ENCODE measurements at regions not wholly inside any gene's neighbourhood (a gene's known extent, or its start where the extent isn't known, plus 50 kb on each side); places are given as distances from the start of the nearest gene placed in this dataset.

DNA sequence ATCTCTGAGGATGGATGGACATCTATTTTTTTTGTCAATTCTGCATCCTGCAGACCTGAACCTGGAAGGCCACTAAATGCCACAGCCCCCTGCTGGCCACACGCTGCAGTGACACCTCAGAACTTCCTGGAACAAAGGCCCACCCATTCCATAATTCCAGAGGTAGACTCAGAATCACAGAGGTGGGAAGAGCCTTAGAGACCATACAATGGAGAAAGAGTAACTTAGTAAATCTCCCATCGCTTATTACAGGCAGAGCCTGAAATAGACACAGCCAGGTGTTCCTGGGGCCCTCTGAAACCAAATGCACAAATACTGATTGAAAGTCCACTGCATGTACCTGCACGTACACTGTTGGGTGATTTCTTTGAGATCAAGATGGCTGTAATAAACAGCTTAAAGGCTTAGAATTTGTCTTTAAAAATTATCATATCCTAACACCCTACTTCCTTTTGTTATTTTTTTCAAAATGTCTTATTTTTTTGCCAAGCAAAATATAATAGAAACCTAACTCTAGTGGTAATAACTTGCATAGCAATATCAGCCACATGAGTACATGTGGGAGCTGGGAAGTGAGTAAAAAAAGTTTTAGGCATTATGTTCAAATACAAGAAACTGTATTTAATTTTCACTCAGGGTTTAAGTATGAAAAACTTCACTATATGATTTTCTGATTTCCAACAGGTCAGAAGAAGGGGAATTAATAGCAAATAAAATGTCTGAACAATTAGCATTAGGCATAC lies 62.7 kb downstream of the EOMES start:
- Histone ChIP-seq H3K4me1 (replicated peaks in 1 of 4; ENCODE audit: control insufficient read depth in 3 of 4, insufficient read depth in 4 of 4, low read length in 3 of 4) (peaks cover 0 to 4% (median 3%) of the 10 kb centered on the region in 4 experiments; a peak in 3 of 7 replicates), H2BK15ac (ENCODE audit: low read length) (0 out of 2 replicates have a peak overlapping the region, but pooled peaks have one; percentile 32), H3K4me2 (ENCODE audit: insufficient read depth in 1 of 2, low read depth in 2 of 2, low read length in 2 of 2) (no peak overlapping the region), H2BK5ac (ENCODE audit: low read depth, low read length) (no peak overlapping the region), H3K23me2 (ENCODE audit: low read depth, low read length) (no peaks in the 10 kb centered on the region; the same call in 1 of the 2 replicates), H2BK12ac (ENCODE audit: low read depth, low read length) (no peak overlapping the region), H3K18ac (ENCODE audit: extremely low read depth, low read length) (no peak overlapping the region), H3K36me3 (ENCODE audit: control insufficient read depth in 2 of 4, insufficient read depth in 4 of 4, low read length in 3 of 4) (no peaks in the 10 kb centered on the region; a peak in 1 of 8 replicates), H2BK120ac (replicated peaks; ENCODE audit: low read depth, low read length) (no peak overlapping the region), H3K56ac (replicated peaks; ENCODE audit: insufficient read length, low read depth, low read length) (no peak overlapping the region), H3K79me2 (ENCODE audit: control insufficient read depth in 1 of 2, insufficient read depth in 2 of 2, low read length in 2 of 2) (no peaks in the 10 kb centered on the region), H4K91ac (replicated peaks; ENCODE audit: insufficient read length, low read length) (no peak overlapping the region), H3K9ac (replicated peaks in 1 of 4; ENCODE audit: extremely low read depth in 1 of 4, low read depth in 3 of 4, low read length in 3 of 4) (no peak overlapping the region), H3K9me3 (ENCODE audit: insufficient read depth in 2 of 2, low read depth in 1 of 2, low read length in 1 of 2) (no peaks in the 10 kb centered on the region), H3K4ac (replicated peaks; ENCODE audit: insufficient read length, low read depth, low read length) (peak overlapping the region; percentile 58), H3K27ac (ENCODE audit: low read depth, low read length) (no peak overlapping the region), H2BK20ac (ENCODE audit: low read length) (no peak overlapping the region), H4K20me1 (replicated peaks in 1 of 2; ENCODE audit: control insufficient read depth in 1 of 2, insufficient read depth in 2 of 2, low read length in 2 of 2) (no peaks in the 10 kb centered on the region), H4K5ac (ENCODE audit: insufficient read length, low read depth, low read length) (no peak overlapping the region), H3K27me3 (replicated peaks in 1 of 4; ENCODE audit: control insufficient read depth in 3 of 4, extremely low read depth in 1 of 4, insufficient read depth in 3 of 4, low read length in 3 of 4) (no peaks in the 10 kb centered on the region), H3K79me1 (ENCODE audit: low read depth, low read length) (no peaks in the 10 kb centered on the region), H3K23ac (ENCODE audit: insufficient read length) (no peak overlapping the region), H2AFZ (ENCODE audit: low read length) (no peak overlapping the region), H3K14ac (ENCODE audit: insufficient read length) (no peak overlapping the region), H3K4me3 (ENCODE audit: extremely low read depth in 1 of 4, insufficient read depth in 2 of 4, low read depth in 3 of 4, low read length in 4 of 4) (no peak overlapping the region), H2AK5ac (ENCODE audit: low read depth, low read length) (no peak overlapping the region), H4K8ac (ENCODE audit: extremely low read depth, insufficient read depth, low read length) (no peak overlapping the region)
- FAIRE-seq = no peak
- peak in 1 of 2 experiments; percentile 76 for DNase-seq (ENCODE audit: low read depth in 1 of 2, low spot score in 2 of 2)
- WGBS, 2 experiments (ENCODE audit: extremely low coverage in 1 of 2, insufficient coverage in 1 of 2, insufficient read length in 1 of 2, insufficient replicate concordance in 2 of 2, low coverage in 1 of 2, low lambda C conversion rate in 2 of 2, missing lambda C conversion rate in 1 of 2) = 53% methylated on average over 3 of the region's 3 CpGs; no CpG with 5 or more reads in 1 of the 2 experiments
- CTCF ChIA-PET (ENCODE audit: partially characterized antibody) = interaction anchor here (0.6 to 5.7 kb wide), 19 partner anchors 10 to 310 kb away, joined by 3 to 46 read pairs (median 4); no protein-coding TSS in a partner anchor
- POLR2A ChIA-PET (ENCODE audit: partially characterized antibody) = no interaction called here
- TF ChIP-seq SIN3A (conservative IDR thresholded peaks at IDR 0.05 in 1 of 2, IDR thresholded peaks at IDR 0.05 in 1 of 2; ENCODE audit: low read depth in 1 of 2, low read length in 2 of 2) (no peak), SAP30 (IDR thresholded peaks at IDR 0.05; ENCODE audit: insufficient read depth, insufficient replicate concordance, low read length) (no peak), BCL11A (IDR thresholded peaks at IDR 0.05; ENCODE audit: low read depth in 2 of 2, low read length in 2 of 2) (no peak), TEAD4 (IDR thresholded peaks at IDR 0.05; ENCODE audit: low read depth, low read length) (peak; percentile 53; the same call in 1 of the 2 replicates), RAD21 (IDR thresholded peaks at IDR 0.05 in 1 of 2, conservative IDR thresholded peaks at IDR 0.05 in 1 of 2; ENCODE audit: low read depth in 2 of 2, low read length in 2 of 2) (peak; percentile 73 to 79), POLR2A (IDR thresholded peaks at IDR 0.05; ENCODE audit: control extremely low read depth in 1 of 2, low read depth in 2 of 2, low read length in 2 of 2) (no peak), TBP (IDR thresholded peaks at IDR 0.05; ENCODE audit: low read depth, low read length) (no peak)
- TF ChIP-seq, protein P1, sequence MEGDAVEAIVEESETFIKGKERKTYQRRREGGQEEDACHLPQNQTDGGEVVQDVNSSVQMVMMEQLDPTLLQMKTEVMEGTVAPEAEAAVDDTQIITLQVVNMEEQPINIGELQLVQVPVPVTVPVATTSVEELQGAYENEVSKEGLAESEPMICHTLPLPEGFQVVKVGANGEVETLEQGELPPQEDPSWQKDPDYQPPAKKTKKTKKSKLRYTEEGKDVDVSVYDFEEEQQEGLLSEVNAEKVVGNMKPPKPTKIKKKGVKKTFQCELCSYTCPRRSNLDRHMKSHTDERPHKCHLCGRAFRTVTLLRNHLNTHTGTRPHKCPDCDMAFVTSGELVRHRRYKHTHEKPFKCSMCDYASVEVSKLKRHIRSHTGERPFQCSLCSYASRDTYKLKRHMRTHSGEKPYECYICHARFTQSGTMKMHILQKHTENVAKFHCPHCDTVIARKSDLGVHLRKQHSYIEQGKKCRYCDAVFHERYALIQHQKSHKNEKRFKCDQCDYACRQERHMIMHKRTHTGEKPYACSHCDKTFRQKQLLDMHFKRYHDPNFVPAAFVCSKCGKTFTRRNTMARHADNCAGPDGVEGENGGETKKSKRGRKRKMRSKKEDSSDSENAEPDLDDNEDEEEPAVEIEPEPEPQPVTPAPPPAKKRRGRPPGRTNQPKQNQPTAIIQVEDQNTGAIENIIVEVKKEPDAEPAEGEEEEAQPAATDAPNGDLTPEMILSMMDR (IDR thresholded peaks at IDR 0.05; ENCODE audit: control extremely low read depth in 1 of 3, insufficient read depth in 1 of 3, low read depth in 1 of 3, low read length in 3 of 3) = peak; percentile 78 to 92 (median 89)

Data from H1 (cell line).